Neuronal stem cell (in vitro differentiated cells): ENCODE measurements at regions not wholly inside any gene's neighbourhood (a gene's known extent, or its start where the extent isn't known, plus 50 kb on each side); places are given as distances from the start of the nearest gene placed in this dataset.
"Not testable (repeated sequence)": the region's sequence is repeated elsewhere in the genome, so short reads cannot be mapped to it uniquely, and the experiment has no call there.

Source experiments
- DNase-seq: peaks from one replicate; pipeline ENCODE4 v3.0.0-alpha.2; 2013; ENCODE audit warnings: low spot score
- H2AFZ ChIP-seq: one replicate; pipeline ENCODE4 v1.6.1; 2013; ENCODE audit warnings: mild to moderate bottlenecking, low read length, inconsistent platforms
- H2AK5ac ChIP-seq: 2 replicates; pipeline ENCODE4 v1.6.1; 2013; ENCODE audit warnings: low read depth, mild to moderate bottlenecking, inconsistent platforms, low read length, moderate library complexity, mixed read lengths
- H2BK120ac ChIP-seq: 2 replicates; pipeline ENCODE4 v1.6.1; 2013; ENCODE audit warnings: low read depth, mild to moderate bottlenecking, inconsistent platforms, low read length, moderate library complexity, mixed read lengths
- H2BK12ac ChIP-seq: one replicate; pipeline ENCODE4 v1.6.1; 2013; ENCODE audit warnings: low read length, inconsistent platforms
- H2BK15ac ChIP-seq: 2 replicates; pipeline ENCODE4 v1.6.1; 2013; ENCODE audit warnings: mild to moderate bottlenecking, low read length, inconsistent platforms, mixed read lengths
- H2BK5ac ChIP-seq: one replicate; pipeline ENCODE4 v1.6.1; 2013; ENCODE audit warnings: inconsistent platforms, mild to moderate bottlenecking, low read length, moderate library complexity
- H3K14ac ChIP-seq: one replicate; pipeline ENCODE4 v1.6.1; 2013; ENCODE audit warnings: low read length, inconsistent platforms
- H3K18ac ChIP-seq: 2 replicates; pipeline ENCODE4 v1.6.1; 2013; ENCODE audit warnings: low read length, inconsistent platforms
- H3K23ac ChIP-seq: 2 replicates; pipeline ENCODE4 v1.6.1; 2013; ENCODE audit warnings: low read depth, mild to moderate bottlenecking, mixed read lengths, low read length, inconsistent platforms; ENCODE audit not compliant: poor library complexity
- H3K27ac ChIP-seq: replicated peaks from 3 replicates; pipeline ENCODE4 v1.5.1; 2013; ENCODE audit warnings: low read length, inconsistent platforms
- H3K27me3 ChIP-seq, 3 experiments: 2 replicates each; pipeline ENCODE4 v1.6.1; 2013; ENCODE audit warnings: low read length in 3 of 3, mild to moderate bottlenecking in 2 of 3, inconsistent platforms in 1 of 3, low read depth in 1 of 3, mixed read lengths in 1 of 3, moderate library complexity in 1 of 3; ENCODE audit not compliant: control insufficient read depth in 3 of 3, insufficient read depth in 3 of 3
- H3K36me3 ChIP-seq, 2 donors: replicated peaks in 1 of 2; 2 replicates each; pipeline ENCODE4 v1.6.1; 2013; ENCODE audit warnings: low read length in 2 of 2; ENCODE audit not compliant: control insufficient read depth in 2 of 2, insufficient read depth in 2 of 2
- H3K4ac ChIP-seq: 2 replicates; pipeline ENCODE4 v1.6.1; 2013; ENCODE audit warnings: inconsistent platforms, mild to moderate bottlenecking, low read length, moderate library complexity
- H3K4me1 ChIP-seq, 2 donors: 1 replicate in 1 of 2; 2 replicates in 1 of 2; pipeline ENCODE4 v1.6.1; 2013; ENCODE audit warnings: low read length in 2 of 2, low read depth in 1 of 2; ENCODE audit not compliant: control insufficient read depth in 2 of 2, insufficient read depth in 1 of 2
- H3K4me2 ChIP-seq: one replicate; pipeline ENCODE4 v1.6.1; 2013; ENCODE audit warnings: mild to moderate bottlenecking, low read length, inconsistent platforms; ENCODE audit not compliant: insufficient read depth, poor library complexity, severe bottlenecking
- H3K4me3 ChIP-seq, 2 donors: 2 replicates each; pipeline ENCODE4 v1.5.1; 2013; ENCODE audit warnings: low read length in 2 of 2, mild to moderate bottlenecking in 2 of 2, inconsistent platforms in 1 of 2, moderate library complexity in 1 of 2
- H3K79me1 ChIP-seq: one replicate; pipeline ENCODE4 v1.6.1; 2013; ENCODE audit warnings: low read depth, mild to moderate bottlenecking, inconsistent platforms, low read length, moderate library complexity
- H3K9ac ChIP-seq: one replicate; pipeline ENCODE4 v1.6.1; 2013; ENCODE audit warnings: mild to moderate bottlenecking, low read depth, low read length, inconsistent platforms; ENCODE audit not compliant: poor library complexity
- H3K9me3 ChIP-seq, 2 donors: replicated peaks in 1 of 2; 2 replicates each; pipeline versions ENCODE3 to v1.6.1; 2013; ENCODE audit warnings: low read length in 2 of 2, mild to moderate bottlenecking in 2 of 2, inconsistent platforms in 1 of 2, low read depth in 1 of 2, mixed read lengths in 1 of 2, moderate library complexity in 1 of 2; ENCODE audit not compliant: control insufficient read depth in 2 of 2, insufficient read depth in 1 of 2
- H4K8ac ChIP-seq: one replicate; pipeline ENCODE4 v1.6.1; 2013; ENCODE audit warnings: low read depth, mild to moderate bottlenecking, inconsistent platforms, low read length, moderate library complexity
- H4K91ac ChIP-seq: one replicate; pipeline ENCODE4 v1.6.1; 2013; ENCODE audit warnings: low read length, low read depth, mild to moderate bottlenecking, inconsistent platforms; ENCODE audit not compliant: poor library complexity
- WGBS, 2 donors: extraction: QIAGEN DNeasy Blood & Tissue Kit; methylation state at CpG; one replicate each; pipeline ENCODE4 v1.1.7; 2013; ENCODE audit warnings: missing lambda C conversion rate in 2 of 2, mixed read lengths in 1 of 2; ENCODE audit not compliant: insufficient read length in 2 of 2, insufficient replicate concordance in 1 of 2; ENCODE audit errors: extremely low coverage in 2 of 2; 5-methylcytosine and 5-hydroxymethylcytosine counted together

GRCh38 chr13:52240752-52241151, 81.4 kb upstream of the NEK3 start:
- not testable (repeated sequence) for H2AK5ac ChIP-seq, H4K8ac ChIP-seq, H2BK120ac ChIP-seq, H3K14ac ChIP-seq, H3K4me1 ChIP-seq, H2BK15ac ChIP-seq, H3K18ac ChIP-seq, H3K36me3 ChIP-seq, H2BK5ac ChIP-seq, H3K4me3 ChIP-seq, H3K79me1 ChIP-seq, H4K91ac ChIP-seq, H2AFZ ChIP-seq, DNase-seq, H2BK12ac ChIP-seq, H3K27ac ChIP-seq, H3K9ac ChIP-seq, H3K4ac ChIP-seq, H3K9me3 ChIP-seq, H3K23ac ChIP-seq, H3K4me2 ChIP-seq, H3K27me3 ChIP-seq
- no CpG with 5 or more reads among the region's 3 CpGs for WGBS, 2 donors

GRCh38 chr13:52235900-52236595, 76.7 kb upstream of the NEK3 start:
- not testable (repeated sequence) for H3K27me3 ChIP-seq, H3K79me1 ChIP-seq, H3K9ac ChIP-seq, H3K4ac ChIP-seq, H2BK12ac ChIP-seq, H2BK5ac ChIP-seq, H3K18ac ChIP-seq, H3K14ac ChIP-seq, H4K8ac ChIP-seq, H2AK5ac ChIP-seq, H2BK120ac ChIP-seq, H3K23ac ChIP-seq, H4K91ac ChIP-seq, H3K4me2 ChIP-seq, H3K9me3 ChIP-seq, H3K4me1 ChIP-seq, H2BK15ac ChIP-seq, H3K27ac ChIP-seq, H3K4me3 ChIP-seq, H3K36me3 ChIP-seq
- peak; percentile 69 for DNase-seq
- H2AFZ ChIP-seq: peak overlapping the region; percentile 56
- no CpG with 5 or more reads among the region's 8 CpGs for WGBS, 2 donors

GRCh38 chr13:52234928-52235327, 75.5 kb upstream of the NEK3 start:
- no CpG with 5 or more reads among the region's 3 CpGs for WGBS, 2 donors
- H3K23ac ChIP-seq, H3K9me3 ChIP-seq, H3K18ac ChIP-seq, H3K27ac ChIP-seq, H2BK12ac ChIP-seq, H2BK120ac ChIP-seq, H3K4me1 ChIP-seq, H3K27me3 ChIP-seq, H3K4me3 ChIP-seq, DNase-seq, H3K9ac ChIP-seq, H3K14ac ChIP-seq, H3K79me1 ChIP-seq, H2AK5ac ChIP-seq, H3K36me3 ChIP-seq, H2AFZ ChIP-seq, H4K8ac ChIP-seq, H4K91ac ChIP-seq, H2BK5ac ChIP-seq, H2BK15ac ChIP-seq, H3K4me2 ChIP-seq, H3K4ac ChIP-seq: not testable (repeated sequence)

GRCh38 chr13:52223063-52223462, 63.7 kb upstream of the NEK3 start:
- H2BK15ac ChIP-seq, H3K9me3 ChIP-seq, H3K27me3 ChIP-seq, H3K23ac ChIP-seq, H2AK5ac ChIP-seq, H4K8ac ChIP-seq, DNase-seq, H3K9ac ChIP-seq, H3K4me1 ChIP-seq, H3K4me3 ChIP-seq, H3K4ac ChIP-seq, H3K27ac ChIP-seq, H3K4me2 ChIP-seq, H2AFZ ChIP-seq, H3K18ac ChIP-seq, H3K79me1 ChIP-seq, H2BK12ac ChIP-seq, H2BK120ac ChIP-seq, H3K36me3 ChIP-seq, H4K91ac ChIP-seq, H2BK5ac ChIP-seq, H3K14ac ChIP-seq: not testable (repeated sequence)
- WGBS, 2 donors: no CpG with 5 or more reads among the region's 1 CpG
